22Rv1 (cell line): ENCODE measurements at regions not wholly inside any gene's neighbourhood (a gene's known extent, or its start where the extent isn't known, plus 50 kb on each side); places are given as distances from the start of the nearest gene placed in this dataset.

Experiments
- CTCF ChIP-seq: fragments of 450-650 bp; IDR thresholded peaks from 2 replicates; pipeline ENCODE4 v1.5.1; 2017; ENCODE audit warnings: mild to moderate bottlenecking
- ZFX ChIP-seq: fragments of 450-650 bp; IDR thresholded peaks from 2 replicates; pipeline ENCODE4 v1.6.1; 2017; ENCODE audit warnings: antibody characterized with exemption, borderline replicate concordance

- no peak for TF ChIP-seq CTCF
- no peak for TF ChIP-seq ZFX
Observed at GRCh38 chr17:33664116-33664840, 371.2 kb upstream of the ASIC2 start.
